Retina (tissue), 1 donor: ENCODE measurements at regions not wholly inside any gene's neighbourhood (a gene's known extent, or its start where the extent isn't known, plus 50 kb on each side); places are given as distances from the start of the nearest gene placed in this dataset.

Experiments used
- DNase-seq: peaks from one replicate; pipeline ENCODE4 v3.0.0-alpha.2; 2016

- DNase-seq, result no peak
Measured at GRCh38 chr16:85535352-85536072, 77.6 kb upstream of the GSE1 start.

GRCh38 chr16:85536073-85536410, 77.1 kb upstream of the GSE1 start:
- DNase-seq, result no peak

- no peak for DNase-seq
Measured at GRCh38 chr16:85536411-85537330, 76.5 kb upstream of the GSE1 start.

- no peak for DNase-seq
Measured at GRCh38 chr16:85537331-85537788, 75.8 kb upstream of the GSE1 start.

GRCh38 chr16:85537795-85538401, 75.2 kb upstream of the GSE1 start:
- DNase-seq, result peak; percentile 46

- no peak for DNase-seq
Measured at GRCh38 chr16:85539084-85539483, 74.0 kb upstream of the GSE1 start.

GRCh38 chr16:85539629-85540291, 73.4 kb upstream of the GSE1 start:
- no peak for DNase-seq

GRCh38 chr16:85541181-85541580, 71.9 kb upstream of the GSE1 start:
- DNase-seq, result no peak

- DNase-seq, result no peak
Measured at GRCh38 chr16:85541619-85541979, 71.5 kb upstream of the GSE1 start.

GRCh38 chr16:85541980-85542900, 70.9 kb upstream of the GSE1 start:
- peak; percentile 60 for DNase-seq

- DNase-seq, result no peak
Measured at GRCh38 chr16:85543536-85543935, 69.6 kb upstream of the GSE1 start.

GRCh38 chr16:85544016-85544415, 69.1 kb upstream of the GSE1 start:
- DNase-seq, result no peak

- no peak for DNase-seq
Measured at GRCh38 chr16:85544668-85545067, 68.5 kb upstream of the GSE1 start.

- DNase-seq, result no peak
Measured at GRCh38 chr16:85545227-85545818, 67.8 kb upstream of the GSE1 start.

- no peak for DNase-seq
Measured at GRCh38 chr16:85546585-85547447, 66.3 kb upstream of the GSE1 start.

GRCh38 chr16:85548375-85548774, 64.7 kb upstream of the GSE1 start:
- DNase-seq, result no peak

GRCh38 chr16:85549766-85550421, 63.2 kb upstream of the GSE1 start:
- DNase-seq, result no peak

GRCh38 chr16:85550422-85550864, 62.7 kb upstream of the GSE1 start:
- DNase-seq, result no peak

- no peak for DNase-seq
Measured at GRCh38 chr16:85550953-85551924, 61.9 kb upstream of the GSE1 start.
